PC-9 (cell line): ENCODE measurements at regions not wholly inside any gene's neighbourhood (a gene's known extent, or its start where the extent isn't known, plus 50 kb on each side); places are given as distances from the start of the nearest gene placed in this dataset.

Source experiments
- CTCF ChIP-seq: fragments of 200-600 bp; sonication (generic); conservative IDR thresholded peaks from 2 replicates; pipeline ENCODE4 v1.6.1; 2017; ENCODE audit warnings: mixed run types, antibody characterized with exemption, mild to moderate bottlenecking, moderate library complexity
- EZH2 ChIP-seq: fragments of 200-600 bp; sonication (generic); IDR thresholded peaks from 2 replicates; pipeline ENCODE4 v1.8.0; 2017; ENCODE audit warnings: antibody characterized with exemption, low read depth

- TF ChIP-seq CTCF (no peak), EZH2 (no peak)
These were observed 480.8 kb upstream of the TECRL start for GRCh38 chr4:64889906-64890610.
